Neural crest cell (in vitro differentiated cells): ENCODE measurements at regions not wholly inside any gene's neighbourhood (a gene's known extent, or its start where the extent isn't known, plus 50 kb on each side); places are given as distances from the start of the nearest gene placed in this dataset.

Source experiments
- DNase-seq: peaks from one replicate; pipeline ENCODE4 v3.0.0; 2021; ENCODE audit warnings: low read depth, mixed read lengths, low spot score
- H3K27ac Mint-ChIP-seq: one replicate; pipeline ENCODE4 v1.8.0; 2021; ENCODE audit warnings: mild to moderate bottlenecking, mixed read lengths; ENCODE audit not compliant: unreplicated experiment
- H3K27me3 Mint-ChIP-seq: 2 replicates; pipeline ENCODE4 v1.8.0; 2021; ENCODE audit warnings: low read depth, mild to moderate bottlenecking, mixed read lengths
- H3K36me3 Mint-ChIP-seq: 2 replicates; pipeline ENCODE4 v1.8.0; 2021; ENCODE audit warnings: low read depth, mild to moderate bottlenecking, mixed read lengths
- H3K4me1 Mint-ChIP-seq: 2 replicates; pipeline ENCODE4 v1.8.0; 2021; ENCODE audit warnings: mixed read lengths
- H3K4me3 Mint-ChIP-seq: one replicate; pipeline ENCODE4 v1.8.0; 2021; ENCODE audit warnings: mild to moderate bottlenecking, mixed read lengths
- H3K9me3 Mint-ChIP-seq: 2 replicates; pipeline ENCODE4 v1.8.0; 2021; ENCODE audit warnings: mixed read lengths
- CTCF ChIP-seq: fragments of 200-600 bp; sonication (generic); conservative IDR thresholded peaks from 2 replicates; pipeline ENCODE4 v1.5.0; 2021; ENCODE audit warnings: antibody characterized with exemption, mild to moderate bottlenecking

DNA sequence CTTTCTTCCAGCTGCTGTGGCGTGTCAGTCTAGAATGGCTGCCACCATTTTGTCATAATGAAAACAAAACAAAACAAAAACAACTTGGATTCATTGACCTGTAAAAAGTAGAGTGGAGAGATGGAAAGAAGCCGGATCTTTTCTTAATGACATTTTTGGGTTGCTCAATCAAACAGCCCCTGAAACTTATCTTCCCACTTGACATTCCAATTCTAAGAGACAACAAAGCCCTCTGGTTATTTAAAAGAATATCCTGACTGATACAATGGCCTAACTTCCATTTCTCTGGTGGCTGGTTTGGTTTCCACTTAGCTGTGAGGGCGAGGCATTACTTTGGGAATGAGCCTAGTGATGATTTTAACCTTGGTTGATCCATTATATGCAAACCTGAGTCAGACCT lies 123.7 kb downstream of the AQP4 start:
- Mint-ChIP-seq H3K9me3 (peaks cover 4% of the 10 kb centered on the region), H3K27me3 (no peaks in the 10 kb centered on the region), H3K27ac (no peak overlapping the region), H3K4me1 (peaks cover 19% of the 10 kb centered on the region), H3K36me3 (no peaks in the 10 kb centered on the region), H3K4me3 (no peak overlapping the region)
- no peak for TF ChIP-seq CTCF
- DNase-seq = no peak

DNA sequence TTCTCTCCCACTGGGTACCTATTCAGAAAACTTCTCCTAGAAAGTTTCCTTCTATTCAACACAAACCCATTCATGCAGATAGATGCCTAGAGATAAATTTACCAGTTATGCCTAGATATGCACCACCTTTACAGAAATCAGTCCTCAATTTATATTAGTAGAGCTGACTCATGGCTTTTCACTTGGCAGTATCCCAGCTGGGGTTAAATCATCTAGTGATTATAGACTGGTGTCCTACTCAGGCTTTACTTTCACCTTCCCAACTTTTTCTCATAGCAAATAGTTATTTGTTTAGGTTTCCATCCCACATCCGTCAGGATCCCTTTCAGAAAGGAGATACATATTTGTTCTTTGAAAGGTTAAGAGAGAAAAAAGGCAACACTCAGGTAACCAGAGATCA lies 124.5 kb downstream of the AQP4 start:
- no peak for DNase-seq
- Mint-ChIP-seq H3K36me3 (no peaks in the 10 kb centered on the region), H3K4me3 (no peak overlapping the region), H3K4me1 (peaks cover 12% of the 10 kb centered on the region), H3K9me3 (peaks cover 4% of the 10 kb centered on the region), H3K27ac (no peak overlapping the region), H3K27me3 (no peaks in the 10 kb centered on the region)
- TF ChIP-seq CTCF = no peak

DNA sequence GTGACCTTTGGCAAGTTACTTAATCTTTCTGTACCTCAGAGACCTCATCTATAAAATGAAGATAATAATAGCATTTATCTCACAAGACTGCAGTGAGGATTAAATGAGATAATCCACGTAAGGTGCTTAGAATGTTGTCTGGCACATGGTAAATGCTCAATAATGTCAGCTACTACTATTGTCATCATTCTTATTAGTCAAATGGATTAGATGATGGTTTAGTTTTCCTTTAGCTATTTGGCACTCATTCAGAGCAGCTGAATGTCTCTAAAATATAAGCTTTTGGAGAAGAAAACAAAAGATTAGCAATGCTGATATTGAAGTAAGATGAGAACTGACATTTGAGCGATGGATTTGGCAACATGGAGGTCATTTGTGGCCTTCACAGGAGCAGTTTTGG lies 125.1 kb downstream of the AQP4 start:
- peaks cover 4% of the 10 kb centered on the region for H3K9me3 Mint-ChIP-seq
- H3K4me1 Mint-ChIP-seq = peaks cover 6% of the 10 kb centered on the region
- no peak overlapping the region for H3K4me3 Mint-ChIP-seq
- no peak for TF ChIP-seq CTCF
- H3K36me3 Mint-ChIP-seq = no peaks in the 10 kb centered on the region
- H3K27ac Mint-ChIP-seq = no peak overlapping the region
- no peak for DNase-seq
- no peaks in the 10 kb centered on the region for H3K27me3 Mint-ChIP-seq

DNA sequence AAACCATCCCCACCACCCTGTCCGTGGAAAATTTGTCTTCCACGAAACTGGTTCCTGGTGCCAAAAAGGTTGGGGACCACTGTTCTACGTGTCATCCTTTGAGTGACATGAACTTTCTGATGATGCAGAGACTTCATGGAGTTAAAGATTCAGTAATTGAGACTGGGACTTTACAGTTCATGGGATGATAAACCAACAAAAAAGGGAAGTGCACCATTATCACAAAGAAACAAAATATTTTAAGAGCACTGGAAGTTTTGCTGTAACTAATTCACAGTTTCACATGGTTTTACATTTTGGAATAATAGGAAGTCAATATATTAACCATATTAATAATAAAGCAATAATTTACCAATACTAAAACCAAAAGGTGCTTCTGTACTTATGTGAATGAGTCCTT lies 126.8 kb downstream of the AQP4 start:
- no peak for DNase-seq
- Mint-ChIP-seq H3K36me3 (no peaks in the 10 kb centered on the region), H3K4me3 (no peak overlapping the region), H3K27ac (no peak overlapping the region), H3K4me1 (peaks cover 8% of the 10 kb centered on the region), H3K9me3 (peaks cover 4% of the 10 kb centered on the region), H3K27me3 (no peaks in the 10 kb centered on the region)
- no peak for TF ChIP-seq CTCF

- Mint-ChIP-seq H3K36me3 (no peaks in the 10 kb centered on the region), H3K4me3 (no peak overlapping the region), H3K27me3 (no peaks in the 10 kb centered on the region), H3K4me1 (peaks cover 8% of the 10 kb centered on the region), H3K9me3 (peaks cover 4% of the 10 kb centered on the region), H3K27ac (no peak overlapping the region)
- DNase-seq = no peak
- TF ChIP-seq CTCF = no peak
Observed at GRCh38 chr18:26736301-26736700, 129.2 kb downstream of the AQP4 start.

- H3K4me3 Mint-ChIP-seq = no peak overlapping the region
- H3K27ac Mint-ChIP-seq = peak overlapping the region; percentile 58
- DNase-seq = no peak
- H3K27me3 Mint-ChIP-seq = no peaks in the 10 kb centered on the region
- no peak for TF ChIP-seq CTCF
- peaks cover 8% of the 10 kb centered on the region for H3K4me1 Mint-ChIP-seq
- H3K9me3 Mint-ChIP-seq = no peaks in the 10 kb centered on the region
- no peaks in the 10 kb centered on the region for H3K36me3 Mint-ChIP-seq
Observed at GRCh38 chr18:26734760-26735159, 130.7 kb downstream of the AQP4 start.
